Right renal pelvis (tissue), 4 donors: ENCODE measurements at regions not wholly inside any gene's neighbourhood (a gene's known extent, or its start where the extent isn't known, plus 50 kb on each side); places are given as distances from the start of the nearest gene placed in this dataset.

Experiments
- DNase-seq, 4 donors: peaks; one replicate each; pipeline ENCODE4 v3.0.0-alpha.2; 2013; ENCODE audit warnings: low read depth in 4 of 4, low spot score in 3 of 4, missing footprints in 1 of 4

DNA sequence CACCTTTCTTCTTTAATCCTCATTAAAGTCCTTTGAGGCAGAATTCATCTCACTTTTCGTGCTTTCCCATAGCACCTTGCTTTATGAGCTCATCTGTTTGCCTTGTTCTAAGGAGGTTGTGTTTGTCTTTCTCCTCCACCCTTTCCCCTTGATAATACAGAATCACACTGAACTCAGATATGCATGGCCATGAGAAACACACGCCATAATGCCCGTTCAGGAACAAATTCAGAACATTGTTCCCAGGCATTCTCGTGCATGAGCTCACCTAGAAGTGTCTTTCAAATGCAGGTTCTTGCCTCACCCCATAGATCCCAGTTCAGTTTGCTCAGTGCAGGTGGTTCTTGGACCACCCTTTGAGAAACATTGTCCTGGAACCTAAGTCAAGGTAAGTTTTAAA lies 71.1 kb downstream of the TMEM114 start:
- DNase-seq, result no peak

GRCh38 chr16:8517280-8517679 lies 73.0 kb downstream of the TMEM114 start:
- no peak for DNase-seq

DNA sequence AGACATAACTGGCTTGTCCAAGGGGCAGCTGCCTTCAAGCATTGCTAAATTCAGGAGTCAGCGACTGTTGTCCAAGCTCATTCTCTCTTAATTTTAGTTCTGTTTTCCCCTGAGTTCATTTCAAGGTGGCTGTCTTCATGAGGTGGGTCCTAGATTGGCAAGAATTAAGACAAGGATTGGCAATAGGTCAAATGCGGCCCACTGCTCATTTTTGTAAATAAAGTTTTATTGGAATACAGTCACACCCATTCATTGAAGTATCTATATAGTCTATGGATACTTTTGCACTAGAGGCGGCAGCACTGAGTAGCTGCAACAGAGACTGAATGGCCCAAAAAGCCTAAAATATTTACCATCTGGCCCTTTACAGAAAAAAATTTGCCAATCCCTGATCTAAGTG lies 73.8 kb downstream of the TMEM114 start:
- DNase-seq, result no peak

DNA sequence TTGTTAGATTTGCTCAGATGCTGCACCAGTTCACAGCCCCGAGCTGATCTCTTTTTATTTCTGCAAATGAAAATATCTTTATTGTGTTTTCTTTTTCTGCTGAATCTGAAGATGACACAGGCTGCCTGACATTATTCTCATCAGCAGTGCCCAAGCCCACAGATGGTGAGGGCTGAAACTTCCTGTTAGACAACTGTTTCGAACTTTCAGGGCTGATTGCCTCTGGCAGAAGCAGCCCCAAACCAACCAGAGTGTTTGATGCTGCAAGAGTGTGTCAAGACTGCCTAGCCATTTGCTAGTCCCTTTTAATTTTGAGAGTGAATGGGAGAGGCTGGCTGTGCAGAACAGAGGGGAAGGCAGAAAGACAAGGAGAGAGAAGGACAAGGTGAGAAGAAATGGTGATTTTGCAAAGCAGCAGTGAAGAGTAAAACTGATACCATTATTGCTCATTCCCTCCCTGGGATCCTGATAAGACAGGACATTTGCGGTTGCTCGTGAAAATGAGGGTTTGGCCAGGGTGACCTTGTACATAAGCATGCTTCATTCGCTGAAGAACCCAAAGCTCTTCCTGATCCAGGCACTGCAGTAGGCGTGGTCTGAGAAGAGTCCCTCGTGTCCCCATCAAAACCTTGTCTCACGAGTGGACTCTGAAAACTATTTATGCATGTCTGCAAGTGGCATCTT lies 77.2 kb downstream of the TMEM114 start:
- no peak for DNase-seq

DNA sequence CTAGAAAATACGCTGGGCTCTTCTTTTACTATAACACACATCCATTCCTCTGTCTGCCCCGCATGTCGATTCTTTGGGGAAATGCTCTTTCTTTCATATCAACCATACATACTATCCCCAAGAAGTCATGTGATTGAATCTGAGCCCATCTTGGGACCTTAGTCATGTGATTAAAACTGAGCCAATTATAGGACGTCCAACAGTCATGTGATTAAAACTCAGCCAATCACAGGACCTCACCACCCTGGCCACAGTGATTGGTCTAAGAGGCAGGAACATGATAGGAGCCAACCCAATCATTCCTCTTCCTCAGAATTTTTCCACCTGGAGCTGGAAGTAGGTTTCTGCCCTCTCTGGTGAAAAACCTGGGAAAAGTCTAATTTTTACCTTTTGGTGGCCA lies 78.8 kb downstream of the TMEM114 start:
- no peak for DNase-seq

- no peak for DNase-seq
Observed at GRCh38 chr16:8510160-8510559, 80.2 kb downstream of the TMEM114 start.

DNA sequence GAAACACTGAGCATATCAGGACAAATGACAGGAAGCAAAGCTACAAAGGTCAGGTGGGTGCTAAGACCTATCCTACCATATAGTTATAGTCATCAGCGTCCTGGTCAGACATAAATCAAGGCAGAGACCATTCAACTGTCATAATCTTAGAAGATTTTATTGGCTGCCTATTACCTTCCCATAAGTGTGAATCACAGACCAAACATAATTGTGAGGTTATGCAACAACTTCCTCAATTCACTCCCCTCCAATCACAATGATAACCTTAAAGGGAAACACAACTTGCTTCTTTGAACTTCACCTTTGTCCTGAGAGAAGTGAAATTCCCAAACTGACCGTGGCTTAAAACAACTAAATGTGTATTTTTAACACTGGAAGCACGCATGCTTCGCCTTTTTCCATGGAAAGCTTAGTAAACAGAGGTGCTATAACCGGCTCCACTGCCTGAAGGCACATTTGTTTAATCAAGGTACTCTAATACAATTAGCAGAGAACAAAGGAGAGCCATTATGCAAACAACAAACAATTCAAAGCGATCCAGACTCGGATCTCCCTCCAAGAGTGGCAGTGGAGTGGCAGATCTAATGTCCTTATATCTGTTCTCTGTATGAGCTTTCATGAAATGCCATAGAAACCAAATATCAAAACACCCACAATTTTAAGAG lies 84.9 kb downstream of the TMEM114 start:
- no peak for DNase-seq

GRCh38 chr16:8502446-8502845 lies 87.9 kb downstream of the TMEM114 start:
- DNase-seq, result no peak

DNA sequence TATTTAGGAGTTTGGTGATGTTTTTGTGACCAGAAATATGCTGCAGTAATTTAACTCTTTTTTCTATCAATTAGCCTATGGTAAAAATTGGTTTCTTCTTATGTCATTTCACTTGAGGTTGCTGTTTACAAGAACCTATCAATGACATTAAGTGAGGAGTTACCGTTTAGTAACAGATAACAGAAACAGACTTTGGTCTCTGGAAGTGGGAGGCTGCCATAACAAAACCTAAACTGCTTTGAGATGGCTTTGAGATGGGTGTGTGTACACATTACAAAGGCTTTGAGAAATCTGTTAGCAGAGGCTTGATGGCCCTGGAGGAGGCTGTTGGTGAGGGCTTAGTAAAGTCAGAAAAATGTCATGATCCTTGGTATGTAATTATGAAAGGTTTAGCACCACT lies 90.0 kb downstream of the TMEM114 start:
- no peak for DNase-seq

- DNase-seq, result no peak
Observed at GRCh38 chr16:8496364-8496763, 93.9 kb downstream of the TMEM114 start.

- no peak for DNase-seq
Observed at GRCh38 chr16:8493972-8494371, 96.3 kb downstream of the TMEM114 start.

GRCh38 chr16:8492690-8493089 lies 97.6 kb downstream of the TMEM114 start:
- no peak for DNase-seq

GRCh38 chr16:8489580-8489979 lies 100.7 kb downstream of the TMEM114 start:
- DNase-seq, result no peak

- no peak for DNase-seq
Observed at GRCh38 chr16:8486985-8487384, 103.3 kb downstream of the TMEM114 start.

- DNase-seq, result no peak
Observed at GRCh38 chr16:8483396-8483795, 106.9 kb downstream of the TMEM114 start.

GRCh38 chr16:8481810-8482209 lies 108.5 kb downstream of the TMEM114 start:
- DNase-seq, result no peak

DNA sequence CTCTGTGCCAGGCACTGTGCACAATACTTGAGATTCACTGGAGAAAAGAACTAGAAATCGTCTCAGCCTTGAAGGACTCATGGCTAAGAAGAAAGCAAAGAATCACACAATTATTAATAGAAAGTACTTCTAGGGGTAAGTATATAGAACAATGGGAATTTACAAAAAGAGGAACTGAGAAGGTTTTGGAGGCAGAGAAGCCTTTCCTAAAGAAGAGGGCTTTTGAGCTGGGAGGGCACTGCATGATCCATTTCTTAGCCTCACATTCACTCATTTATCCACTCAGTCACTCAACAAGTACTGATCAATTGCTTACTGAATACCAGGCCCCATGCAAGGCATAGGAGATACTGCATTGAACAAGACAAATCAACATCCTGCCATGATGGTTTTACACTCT lies 113.5 kb downstream of the TMEM114 start:
- no peak for DNase-seq

DNA sequence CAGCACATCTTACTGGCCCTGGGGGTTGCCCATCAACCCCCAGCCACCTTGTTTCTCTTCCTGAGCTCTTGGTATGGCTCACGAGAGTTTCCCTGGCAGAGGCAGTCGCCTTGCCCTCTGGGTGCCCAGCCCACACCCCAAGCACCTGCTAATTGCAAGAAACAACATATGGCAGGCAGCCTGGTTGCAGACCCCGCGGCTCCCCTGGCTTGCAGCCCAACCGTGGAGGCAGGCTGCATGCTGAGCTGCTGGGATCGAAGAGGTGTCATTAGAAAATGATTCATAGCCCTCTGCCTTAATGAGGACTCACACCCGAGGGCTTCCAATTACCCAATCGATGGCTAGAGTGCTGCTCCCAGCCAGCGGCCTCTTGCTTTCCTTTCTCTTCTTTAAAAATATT lies 115.7 kb downstream of the TMEM114 start:
- DNase-seq, result no peak

- DNase-seq, result no peak
Observed at GRCh38 chr16:8469102-8469778, 121.1 kb downstream of the TMEM114 start.

- no peak for DNase-seq
Observed at GRCh38 chr16:8464979-8465378, 125.3 kb downstream of the TMEM114 start.

DNA sequence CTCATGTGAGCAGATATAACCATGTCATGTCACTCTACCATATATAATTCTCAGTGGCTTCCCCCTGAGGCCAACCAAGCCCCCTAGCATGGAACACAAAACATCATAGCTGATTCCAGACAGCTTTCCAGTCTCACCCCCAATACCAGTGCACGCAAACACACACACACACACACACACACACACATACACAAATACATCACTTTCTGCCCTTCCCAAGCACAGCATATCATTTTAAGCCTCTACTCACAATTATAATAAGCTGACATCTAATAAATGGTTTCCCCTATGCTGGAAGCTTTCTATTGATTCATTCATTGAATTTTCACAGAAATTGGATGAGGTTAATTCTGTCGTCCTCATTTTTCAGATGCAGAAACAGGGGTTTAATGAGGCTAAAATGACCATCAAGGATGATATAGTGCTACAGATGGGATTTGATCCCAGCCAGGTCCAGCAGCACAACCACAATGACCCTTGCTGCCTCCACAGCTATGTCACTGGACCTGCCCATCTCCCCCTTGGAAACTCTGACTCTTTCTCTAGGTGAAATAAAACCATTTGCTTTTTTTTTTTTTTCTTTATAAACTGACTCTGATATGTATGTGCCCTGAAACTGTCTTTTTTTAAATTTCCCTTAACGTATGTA lies 131.1 kb downstream of the TMEM114 start:
- no peak for DNase-seq
